Neural progenitor cell (in vitro differentiated cells): ENCODE measurements at regions not wholly inside any gene's neighbourhood (a gene's known extent, or its start where the extent isn't known, plus 50 kb on each side); places are given as distances from the start of the nearest gene placed in this dataset.
"Not testable (repeated sequence)": the region's sequence is repeated elsewhere in the genome, so short reads cannot be mapped to it uniquely, and the experiment has no call there.

Source experiments
- CTCF ChIP-seq: fragments of 200-600 bp; sonication (generic); IDR thresholded peaks from 2 replicates; pipeline ENCODE4 v1.5.1; 2017; ENCODE audit warnings: antibody characterized with exemption, mild to moderate bottlenecking
- EZH2phosphoT487 ChIP-seq: fragments of 200-600 bp; sonication (generic); IDR thresholded peaks from 2 replicates; pipeline ENCODE4 v1.6.1; 2017; ENCODE audit warnings: antibody characterized with exemption

GRCh38 chr1:149423122-149423521 lies 51.7 kb upstream of the NBPF19 start:
- TF ChIP-seq CTCF, EZH2phosphoT487: not testable (repeated sequence)
